Parathyroid adenoma (tissue), 2 donors: ENCODE measurements at regions not wholly inside any gene's neighbourhood (a gene's known extent, or its start where the extent isn't known, plus 50 kb on each side); places are given as distances from the start of the nearest gene placed in this dataset.
A peak's percentile ranks its signal among the peaks of the same experiment; 100 is the strongest.

Experiments used
- H2AFZ ChIP-seq: fragments of 300-600 bp; sonication (generic); one replicate; pipeline ENCODE4 v1.7.0; 2017; ENCODE audit warnings: antibody characterized with exemption, mild to moderate bottlenecking
- H3K27ac ChIP-seq: fragments of 300-600 bp; sonication (generic); one replicate; pipeline ENCODE4 v1.7.0; 2017
- H3K27me3 ChIP-seq: fragments of 300-600 bp; sonication (generic); one replicate; pipeline ENCODE4 v1.7.0; 2017; ENCODE audit warnings: low read length; ENCODE audit not compliant: control insufficient read depth, insufficient read depth
- H3K36me3 ChIP-seq: fragments of 300-600 bp; sonication (generic); one replicate; pipeline ENCODE4 v1.7.0; 2017; ENCODE audit warnings: low read length; ENCODE audit not compliant: control insufficient read depth, insufficient read depth
- H3K4me1 ChIP-seq: fragments of 300-600 bp; sonication (generic); one replicate; pipeline ENCODE4 v1.7.0; 2017; ENCODE audit warnings: control low read depth
- H3K4me2 ChIP-seq: fragments of 300-600 bp; sonication (generic); one replicate; pipeline ENCODE4 v1.7.0; 2017; ENCODE audit warnings: low read length
- H3K4me3 ChIP-seq: fragments of 300-600 bp; sonication (generic); one replicate; pipeline ENCODE4 v1.7.0; 2017; ENCODE audit warnings: low read depth, low read length
- H3K79me2 ChIP-seq: fragments of 300-600 bp; sonication (generic); one replicate; pipeline ENCODE4 v1.7.0; 2017; ENCODE audit warnings: control low read depth
- H3K9ac ChIP-seq: fragments of 300-600 bp; sonication (generic); one replicate; pipeline ENCODE4 v1.7.0; 2017; ENCODE audit warnings: mild to moderate bottlenecking
- H3K9me3 ChIP-seq: fragments of 300-600 bp; sonication (generic); one replicate; pipeline ENCODE4 v1.7.0; 2017; ENCODE audit warnings: low read length; ENCODE audit not compliant: control insufficient read depth
- TF ChIP-seq, protein P1 (sequence below): fragments of 300-600 bp; sonication (generic); IDR thresholded peaks from one replicate; pipeline ENCODE4 v1.7.0; 2017; ENCODE audit warnings: antibody characterized with exemption, mild to moderate bottlenecking
- donor health status: primary hyperparathyroidism.

DNA sequence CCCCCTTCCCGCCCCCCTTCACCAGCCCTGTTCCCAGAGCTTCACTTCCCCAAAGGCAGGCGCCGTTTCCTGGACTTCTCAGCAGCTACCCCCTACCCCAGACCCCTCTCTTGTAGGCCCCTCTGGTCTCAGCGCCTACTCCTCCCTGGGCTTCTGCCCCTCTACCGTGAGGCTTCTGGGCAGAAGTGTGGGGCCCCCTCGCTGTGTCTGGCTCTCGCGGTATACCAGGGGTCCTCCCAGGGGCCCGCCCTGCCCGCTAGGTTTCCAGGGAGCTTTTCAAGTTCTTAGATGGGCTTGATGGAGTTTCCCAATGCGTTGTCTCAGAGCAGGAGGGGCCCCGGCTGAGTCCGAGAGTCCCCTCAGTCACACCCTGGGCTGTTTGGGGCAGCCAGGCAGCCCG, 247.1 kb downstream of the SEC14L1 start:
- H3K79me2 ChIP-seq, result peaks cover 70% of the 10 kb centered on the region
- H3K4me1 ChIP-seq, result peaks cover 53% of the 10 kb centered on the region
- H3K4me2 ChIP-seq, result no peak overlapping the region
- H3K9ac ChIP-seq, result no peak overlapping the region
- no peaks in the 10 kb centered on the region for H3K27me3 ChIP-seq
- TF ChIP-seq, protein P1, sequence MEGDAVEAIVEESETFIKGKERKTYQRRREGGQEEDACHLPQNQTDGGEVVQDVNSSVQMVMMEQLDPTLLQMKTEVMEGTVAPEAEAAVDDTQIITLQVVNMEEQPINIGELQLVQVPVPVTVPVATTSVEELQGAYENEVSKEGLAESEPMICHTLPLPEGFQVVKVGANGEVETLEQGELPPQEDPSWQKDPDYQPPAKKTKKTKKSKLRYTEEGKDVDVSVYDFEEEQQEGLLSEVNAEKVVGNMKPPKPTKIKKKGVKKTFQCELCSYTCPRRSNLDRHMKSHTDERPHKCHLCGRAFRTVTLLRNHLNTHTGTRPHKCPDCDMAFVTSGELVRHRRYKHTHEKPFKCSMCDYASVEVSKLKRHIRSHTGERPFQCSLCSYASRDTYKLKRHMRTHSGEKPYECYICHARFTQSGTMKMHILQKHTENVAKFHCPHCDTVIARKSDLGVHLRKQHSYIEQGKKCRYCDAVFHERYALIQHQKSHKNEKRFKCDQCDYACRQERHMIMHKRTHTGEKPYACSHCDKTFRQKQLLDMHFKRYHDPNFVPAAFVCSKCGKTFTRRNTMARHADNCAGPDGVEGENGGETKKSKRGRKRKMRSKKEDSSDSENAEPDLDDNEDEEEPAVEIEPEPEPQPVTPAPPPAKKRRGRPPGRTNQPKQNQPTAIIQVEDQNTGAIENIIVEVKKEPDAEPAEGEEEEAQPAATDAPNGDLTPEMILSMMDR, result no peak
- H2AFZ ChIP-seq, result no peak overlapping the region
- no peak overlapping the region for H3K27ac ChIP-seq
- H3K36me3 ChIP-seq, result no peaks in the 10 kb centered on the region
- H3K9me3 ChIP-seq, result no peaks in the 10 kb centered on the region
- no peak overlapping the region for H3K4me3 ChIP-seq

DNA sequence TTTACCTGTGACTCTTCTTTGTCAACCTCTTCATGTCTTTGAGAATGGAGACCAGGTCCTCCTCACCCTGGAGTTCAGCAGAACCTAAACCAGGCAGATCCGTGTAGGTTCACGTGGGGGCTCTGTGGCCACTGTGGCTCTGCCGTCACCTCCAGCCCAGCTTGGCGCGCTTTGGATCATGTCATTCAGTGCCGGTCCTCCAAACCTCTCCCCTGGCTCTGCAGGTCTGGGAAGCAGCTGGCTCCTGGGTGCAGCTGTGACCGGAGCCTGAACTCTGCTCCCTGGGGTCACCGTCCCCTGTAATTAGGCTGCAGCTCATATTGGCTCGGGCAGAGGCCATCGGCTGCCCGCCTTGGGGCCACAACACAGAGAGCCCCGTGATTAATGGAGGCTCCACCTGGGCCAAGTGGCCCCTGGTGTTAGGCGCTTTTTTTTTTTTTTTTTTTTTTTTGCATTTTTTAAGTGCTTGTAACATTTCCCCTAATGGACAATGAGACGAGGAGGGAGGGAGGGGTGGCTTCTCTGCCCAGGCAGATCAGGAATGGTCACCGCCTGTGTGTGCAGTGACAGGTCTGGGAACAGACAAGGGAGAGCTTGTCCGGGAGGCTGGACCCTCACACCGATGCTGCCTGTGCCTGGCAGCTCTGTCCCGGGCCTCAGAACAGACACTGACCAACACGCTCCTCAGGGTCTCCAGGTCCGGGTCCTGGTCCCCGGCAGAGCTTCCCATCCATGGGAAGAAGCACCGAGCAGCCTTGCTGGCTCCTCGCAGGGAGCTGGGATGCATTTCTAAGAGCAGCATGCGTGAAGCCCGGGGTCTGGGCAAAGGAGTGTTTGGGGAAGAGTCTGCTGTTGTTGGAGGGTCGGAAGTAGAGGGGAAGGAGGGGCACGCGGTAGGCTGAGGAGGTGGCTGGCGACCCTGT, 247.9 kb downstream of the SEC14L1 start:
- Histone ChIP-seq H3K9me3 (no peaks in the 10 kb centered on the region), H3K79me2 (peaks cover 69% of the 10 kb centered on the region), H3K4me2 (no peak overlapping the region), H3K9ac (no peak overlapping the region), H3K4me3 (no peak overlapping the region), H3K27ac (peak overlapping the region; percentile 47), H3K36me3 (no peaks in the 10 kb centered on the region), H2AFZ (no peak overlapping the region), H3K27me3 (no peaks in the 10 kb centered on the region), H3K4me1 (peaks cover 47% of the 10 kb centered on the region)
- TF ChIP-seq, protein P1, result no peak

DNA sequence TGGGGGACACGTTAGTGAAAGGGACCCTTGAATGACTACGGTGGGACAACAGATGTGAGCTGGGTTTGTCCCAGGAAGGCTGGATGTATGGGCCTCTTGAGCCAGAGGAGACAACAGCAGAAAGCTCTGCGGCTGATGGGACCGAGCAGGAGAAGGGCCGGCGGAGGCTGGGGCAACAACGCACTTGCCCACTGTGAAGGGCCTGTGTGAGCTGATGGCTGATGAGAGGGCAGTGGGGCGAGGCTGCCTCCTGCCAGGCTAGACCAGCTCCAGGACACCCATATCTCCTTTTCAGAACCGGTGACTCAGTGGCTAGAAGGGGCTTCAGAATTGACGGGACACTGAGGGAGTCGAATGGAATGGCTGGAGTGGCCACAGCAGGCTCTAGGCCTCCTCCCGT, 250.1 kb downstream of the SEC14L1 start:
- TF ChIP-seq, protein P1, result no peak
- Histone ChIP-seq H3K27ac (no peak overlapping the region), H3K4me3 (no peak overlapping the region), H3K27me3 (no peaks in the 10 kb centered on the region), H3K9ac (no peak overlapping the region), H3K9me3 (no peaks in the 10 kb centered on the region), H3K36me3 (no peaks in the 10 kb centered on the region), H3K4me1 (peaks cover 36% of the 10 kb centered on the region), H3K79me2 (peaks cover 68% of the 10 kb centered on the region), H2AFZ (no peak overlapping the region), H3K4me2 (no peak overlapping the region)

DNA sequence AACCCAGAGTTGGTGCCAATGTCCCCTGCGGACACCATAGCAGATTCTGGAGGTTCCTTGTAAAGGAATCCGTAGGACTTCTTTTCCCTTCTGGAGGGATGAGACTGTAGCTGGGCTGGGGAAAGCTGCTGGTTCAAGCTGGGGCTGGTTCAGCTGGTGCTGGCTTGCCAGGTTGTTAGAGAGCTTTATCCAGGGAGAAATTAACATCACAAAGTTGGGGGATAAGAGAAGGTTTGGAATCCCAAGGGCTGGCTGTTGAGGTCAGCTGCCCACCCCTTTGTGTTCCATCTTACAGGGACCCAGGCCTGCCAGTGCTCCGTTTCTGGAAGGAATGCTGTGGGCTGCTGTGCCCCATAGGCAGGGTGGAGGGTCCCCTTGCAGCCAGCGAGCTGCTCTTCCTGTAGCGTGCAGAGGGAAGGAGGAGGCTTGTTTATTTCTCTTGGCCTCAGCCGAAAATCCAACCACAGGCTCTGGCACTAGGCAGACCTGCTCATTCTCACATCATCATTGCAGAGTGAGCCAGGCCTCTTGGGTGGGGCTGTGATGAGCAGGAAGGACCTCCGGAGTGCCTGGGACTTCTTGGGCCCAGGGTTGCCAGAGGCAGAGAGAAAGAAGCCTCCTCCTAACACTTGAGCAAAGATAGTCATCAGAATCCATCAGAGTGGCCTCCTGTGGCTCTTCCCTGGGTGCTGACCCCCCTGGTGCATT, 251.1 kb downstream of the SEC14L1 start:
- TF ChIP-seq, protein P1, result no peak
- Histone ChIP-seq H3K9ac (no peak overlapping the region), H3K4me1 (peaks cover 27% of the 10 kb centered on the region), H3K4me2 (no peak overlapping the region), H3K27ac (peak overlapping the region; percentile 42), H3K9me3 (no peaks in the 10 kb centered on the region), H3K36me3 (no peaks in the 10 kb centered on the region), H3K4me3 (no peak overlapping the region), H3K79me2 (peaks cover 67% of the 10 kb centered on the region), H3K27me3 (no peaks in the 10 kb centered on the region), H2AFZ (no peak overlapping the region)
